Astrocyte (in vitro differentiated cells and primary cell): ENCODE measurements at regions not wholly inside any gene's neighbourhood (a gene's known extent, or its start where the extent isn't known, plus 50 kb on each side); places are given as distances from the start of the nearest gene placed in this dataset.

Experiments used
- DNase-seq: peaks from one replicate; pipeline ENCODE4 v3.0.0-alpha.2; 2010; ENCODE audit warnings: low read depth
- FAIRE-seq: peaks from 2 replicates; lab custom pipeline; 2011; peaks lifted over from hg19 to GRCh38; lab: Jason Lieb, UNC
- H2AFZ ChIP-seq: 2 replicates; pipeline ENCODE4 v1.6.0; 2012; ENCODE audit warnings: low read depth, low read length, inconsistent platforms
- H3K27ac ChIP-seq: 2 replicates; pipeline ENCODE4 v1.5.1; 2011; ENCODE audit warnings: low read depth, low read length, inconsistent platforms
- H3K27me3 ChIP-seq: 2 replicates; pipeline ENCODE4 v1.6.0; 2011; ENCODE audit warnings: low read length, inconsistent platforms; ENCODE audit not compliant: insufficient read depth
- H3K36me3 ChIP-seq: 2 replicates; pipeline ENCODE4 v1.5.1; 2011; ENCODE audit warnings: low read length, inconsistent platforms; ENCODE audit not compliant: insufficient read depth
- H3K4me1 ChIP-seq: 2 replicates; pipeline ENCODE4 v1.5.1; 2011; ENCODE audit warnings: low read length, inconsistent platforms; ENCODE audit not compliant: insufficient read depth
- H3K4me2 ChIP-seq: 2 replicates; pipeline ENCODE4 v1.6.0; 2012; ENCODE audit warnings: low read length, inconsistent platforms
- H3K4me3 ChIP-seq: 2 replicates; pipeline ENCODE4 v1.5.1; 2011; ENCODE audit warnings: low read depth, mild to moderate bottlenecking, low read length, inconsistent platforms; ENCODE audit not compliant: insufficient read depth
- H3K79me2 ChIP-seq: 2 replicates; pipeline ENCODE4 v1.6.0; 2012; ENCODE audit warnings: mild to moderate bottlenecking, low read length, inconsistent platforms; ENCODE audit not compliant: insufficient read depth
- H3K9ac ChIP-seq: 2 replicates; pipeline ENCODE4 v1.6.0; 2012; ENCODE audit warnings: mild to moderate bottlenecking, low read length, inconsistent platforms
- H3K9me3 ChIP-seq: 2 replicates; pipeline ENCODE4 v1.5.1; 2012; ENCODE audit warnings: low read depth, mild to moderate bottlenecking, low read length, inconsistent platforms; ENCODE audit not compliant: insufficient read depth
- H4K20me1 ChIP-seq: 2 replicates; pipeline ENCODE4 v1.6.0; 2012; ENCODE audit warnings: low read length, inconsistent platforms; ENCODE audit not compliant: insufficient read depth
- H3K27ac Mint-ChIP-seq: one replicate; pipeline ENCODE4 v1.8.0; 2021; ENCODE audit warnings: mild to moderate bottlenecking, mixed read lengths; ENCODE audit not compliant: unreplicated experiment
- H3K27me3 Mint-ChIP-seq: one replicate; pipeline ENCODE4 v1.8.0; 2021; ENCODE audit warnings: low read depth, mixed read lengths; ENCODE audit not compliant: unreplicated experiment
- H3K36me3 Mint-ChIP-seq: one replicate; pipeline ENCODE4 v1.8.0; 2021; ENCODE audit warnings: low read depth, mixed read lengths; ENCODE audit not compliant: unreplicated experiment
- H3K4me1 Mint-ChIP-seq: one replicate; pipeline ENCODE4 v1.8.0; 2021; ENCODE audit warnings: low read depth, mixed read lengths; ENCODE audit not compliant: unreplicated experiment
- H3K4me3 Mint-ChIP-seq: one replicate; pipeline ENCODE4 v1.8.0; 2021; ENCODE audit warnings: mild to moderate bottlenecking, moderate library complexity, mixed read lengths; ENCODE audit not compliant: unreplicated experiment
- H3K9me3 Mint-ChIP-seq: one replicate; pipeline ENCODE4 v1.8.0; 2021; ENCODE audit warnings: mild to moderate bottlenecking, mixed read lengths; ENCODE audit not compliant: unreplicated experiment
- EZH2 ChIP-seq: IDR thresholded peaks from 2 replicates; pipeline ENCODE4 v1.6.1; 2012; ENCODE audit warnings: mild to moderate bottlenecking, low read length, inconsistent platforms; ENCODE audit not compliant: insufficient read depth
- TF ChIP-seq, protein P1 (sequence below): IDR thresholded peaks from 2 replicates; pipeline ENCODE4 v1.5.1; 2011; ENCODE audit warnings: low read depth, mild to moderate bottlenecking, inconsistent platforms, low read length, moderate library complexity; ENCODE audit not compliant: insufficient read depth

DNA sequence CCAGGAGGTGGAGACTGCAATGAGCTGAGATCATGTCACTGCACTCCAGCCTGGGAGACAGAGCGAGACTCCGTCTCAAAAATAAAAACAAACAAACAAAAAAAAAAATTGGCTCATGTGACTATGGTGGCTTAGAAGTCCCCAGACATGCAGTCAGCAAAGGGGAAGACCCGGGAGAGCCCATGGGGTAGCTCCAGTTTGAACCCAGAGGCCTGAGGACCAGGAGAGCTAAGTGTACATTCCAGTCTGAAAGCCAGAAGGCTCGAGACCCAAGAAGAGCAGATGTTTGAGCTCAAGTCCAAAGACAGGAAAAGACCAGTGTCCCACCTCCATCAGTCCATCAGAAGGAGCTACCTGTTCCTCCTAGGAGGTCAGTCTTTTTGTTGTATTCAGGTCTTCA is 175.2 kb downstream of the TSHZ3 start:
- Histone ChIP-seq H3K79me2 (no peaks in the 10 kb centered on the region), H3K27ac (no peak overlapping the region), H2AFZ (no peak overlapping the region), H3K9ac (no peak overlapping the region), H3K4me2 (no peak overlapping the region), H3K36me3 (no peaks in the 10 kb centered on the region), H3K9me3 (no peaks in the 10 kb centered on the region), H3K4me3 (no peak overlapping the region), H4K20me1 (no peaks in the 10 kb centered on the region), H3K27me3 (no peaks in the 10 kb centered on the region), H3K4me1 (no peaks in the 10 kb centered on the region)
- no peaks in the 10 kb centered on the region for H3K36me3 Mint-ChIP-seq
- no peaks in the 10 kb centered on the region for H3K4me1 Mint-ChIP-seq
- no peak overlapping the region for H3K27ac Mint-ChIP-seq
- H3K9me3 Mint-ChIP-seq = peaks cover 7% of the 10 kb centered on the region
- H3K4me3 Mint-ChIP-seq = no peak overlapping the region
- TF ChIP-seq, protein P1, sequence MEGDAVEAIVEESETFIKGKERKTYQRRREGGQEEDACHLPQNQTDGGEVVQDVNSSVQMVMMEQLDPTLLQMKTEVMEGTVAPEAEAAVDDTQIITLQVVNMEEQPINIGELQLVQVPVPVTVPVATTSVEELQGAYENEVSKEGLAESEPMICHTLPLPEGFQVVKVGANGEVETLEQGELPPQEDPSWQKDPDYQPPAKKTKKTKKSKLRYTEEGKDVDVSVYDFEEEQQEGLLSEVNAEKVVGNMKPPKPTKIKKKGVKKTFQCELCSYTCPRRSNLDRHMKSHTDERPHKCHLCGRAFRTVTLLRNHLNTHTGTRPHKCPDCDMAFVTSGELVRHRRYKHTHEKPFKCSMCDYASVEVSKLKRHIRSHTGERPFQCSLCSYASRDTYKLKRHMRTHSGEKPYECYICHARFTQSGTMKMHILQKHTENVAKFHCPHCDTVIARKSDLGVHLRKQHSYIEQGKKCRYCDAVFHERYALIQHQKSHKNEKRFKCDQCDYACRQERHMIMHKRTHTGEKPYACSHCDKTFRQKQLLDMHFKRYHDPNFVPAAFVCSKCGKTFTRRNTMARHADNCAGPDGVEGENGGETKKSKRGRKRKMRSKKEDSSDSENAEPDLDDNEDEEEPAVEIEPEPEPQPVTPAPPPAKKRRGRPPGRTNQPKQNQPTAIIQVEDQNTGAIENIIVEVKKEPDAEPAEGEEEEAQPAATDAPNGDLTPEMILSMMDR = no peak
- no peak for TF ChIP-seq EZH2
- H3K27me3 Mint-ChIP-seq = peaks cover 24% of the 10 kb centered on the region
- no peak for DNase-seq
- no peak for FAIRE-seq

DNA sequence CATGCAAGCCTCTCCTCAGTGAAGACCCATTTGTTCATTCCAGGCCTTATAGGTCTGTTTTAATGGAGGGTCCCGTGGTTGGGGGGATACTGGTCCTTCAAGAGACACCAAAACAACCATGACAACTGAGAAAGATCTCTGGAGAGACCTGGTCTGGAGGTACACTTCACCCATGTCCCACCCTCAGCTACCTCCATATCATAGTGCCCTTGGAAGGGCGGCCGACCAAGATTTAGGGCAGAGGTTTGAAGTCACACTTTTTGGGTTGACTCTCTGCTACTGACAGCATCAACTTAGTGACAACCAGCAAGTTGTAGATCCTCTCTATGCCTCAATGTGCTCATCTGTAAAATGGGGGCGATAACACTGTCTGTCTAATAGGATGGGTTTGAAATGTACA is 177.3 kb downstream of the TSHZ3 start:
- H3K4me3 Mint-ChIP-seq = no peak overlapping the region
- H3K27ac ChIP-seq = no peak overlapping the region
- FAIRE-seq (no peak), DNase-seq (no peak)
- no peaks in the 10 kb centered on the region for H3K79me2 ChIP-seq
- H3K9ac ChIP-seq = no peak overlapping the region
- peaks cover 5% of the 10 kb centered on the region for H3K9me3 Mint-ChIP-seq
- H3K27me3 Mint-ChIP-seq = peaks cover 13% of the 10 kb centered on the region
- no peaks in the 10 kb centered on the region for H3K36me3 Mint-ChIP-seq
- H4K20me1 ChIP-seq = no peaks in the 10 kb centered on the region
- no peaks in the 10 kb centered on the region for H3K27me3 ChIP-seq
- H3K36me3 ChIP-seq = no peaks in the 10 kb centered on the region
- H3K4me1 Mint-ChIP-seq = no peaks in the 10 kb centered on the region
- no peak overlapping the region for H3K4me3 ChIP-seq
- H3K4me1 ChIP-seq = no peaks in the 10 kb centered on the region
- H3K4me2 ChIP-seq = no peak overlapping the region
- H3K27ac Mint-ChIP-seq = no peak overlapping the region
- H3K9me3 ChIP-seq = no peaks in the 10 kb centered on the region
- no peak overlapping the region for H2AFZ ChIP-seq
- TF ChIP-seq EZH2 = no peak
- TF ChIP-seq, protein P1 = no peak

GRCh38 chr19:31170046-31170445 is 179.2 kb downstream of the TSHZ3 start:
- no peak for FAIRE-seq
- no peaks in the 10 kb centered on the region for H3K4me1 ChIP-seq
- H3K9me3 ChIP-seq = no peaks in the 10 kb centered on the region
- H3K4me3 ChIP-seq = no peak overlapping the region
- no peak overlapping the region for H3K27ac Mint-ChIP-seq
- H3K27me3 Mint-ChIP-seq = peaks cover 13% of the 10 kb centered on the region
- peaks cover 2% of the 10 kb centered on the region for H3K27me3 ChIP-seq
- H3K36me3 ChIP-seq = no peaks in the 10 kb centered on the region
- DNase-seq = no peak
- TF ChIP-seq, protein P1 = no peak
- TF ChIP-seq EZH2 = no peak
- H3K4me2 ChIP-seq = no peak overlapping the region
- H3K4me3 Mint-ChIP-seq = no peak overlapping the region
- H3K36me3 Mint-ChIP-seq = no peaks in the 10 kb centered on the region
- no peaks in the 10 kb centered on the region for H3K4me1 Mint-ChIP-seq
- no peak overlapping the region for H2AFZ ChIP-seq
- no peaks in the 10 kb centered on the region for H4K20me1 ChIP-seq
- H3K79me2 ChIP-seq = no peaks in the 10 kb centered on the region
- H3K27ac ChIP-seq = no peak overlapping the region
- H3K9me3 Mint-ChIP-seq = peaks cover 3% of the 10 kb centered on the region
- no peak overlapping the region for H3K9ac ChIP-seq
